ENCODE measurements at regions not wholly inside any gene's neighbourhood (a gene's known extent, or its start where the extent isn't known, plus 50 kb on each side); places are given as distances from the start of the nearest gene placed in this dataset.

DNA sequence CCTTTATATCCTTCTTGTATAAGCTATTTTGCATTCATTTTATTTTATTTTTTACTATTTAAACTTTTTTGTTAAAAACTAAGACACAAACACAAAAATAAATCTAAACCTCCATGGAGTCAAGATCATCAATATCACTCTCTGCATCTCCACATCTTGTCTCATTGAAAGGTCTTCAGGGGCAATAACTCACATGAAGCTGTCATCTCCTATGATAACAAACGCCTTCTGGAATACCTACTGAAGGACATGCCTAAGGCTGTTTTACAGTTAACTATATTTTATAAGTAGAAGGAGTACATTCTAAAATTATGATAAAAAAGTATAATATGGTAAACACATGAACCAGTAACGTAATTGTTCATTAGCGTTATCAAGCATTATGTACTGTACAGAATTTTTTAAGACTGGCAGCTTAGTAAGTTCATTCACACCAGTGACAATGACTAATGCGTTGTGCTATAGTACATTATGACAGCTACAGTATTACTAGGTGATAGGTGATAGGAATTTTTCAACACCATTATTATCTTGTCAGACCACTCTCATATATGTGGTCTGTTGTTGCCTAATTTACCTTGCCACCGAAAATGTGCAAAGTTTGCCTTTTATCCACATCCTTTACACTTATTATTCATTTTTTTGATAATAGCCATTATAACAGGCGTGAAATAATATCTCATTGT, 390.7 kb upstream of the SLITRK1 start:
- TF ChIP-seq POLR2A (IDR thresholded peaks at IDR 0.05) = no peak
- TF ChIP-seq, protein P1, sequence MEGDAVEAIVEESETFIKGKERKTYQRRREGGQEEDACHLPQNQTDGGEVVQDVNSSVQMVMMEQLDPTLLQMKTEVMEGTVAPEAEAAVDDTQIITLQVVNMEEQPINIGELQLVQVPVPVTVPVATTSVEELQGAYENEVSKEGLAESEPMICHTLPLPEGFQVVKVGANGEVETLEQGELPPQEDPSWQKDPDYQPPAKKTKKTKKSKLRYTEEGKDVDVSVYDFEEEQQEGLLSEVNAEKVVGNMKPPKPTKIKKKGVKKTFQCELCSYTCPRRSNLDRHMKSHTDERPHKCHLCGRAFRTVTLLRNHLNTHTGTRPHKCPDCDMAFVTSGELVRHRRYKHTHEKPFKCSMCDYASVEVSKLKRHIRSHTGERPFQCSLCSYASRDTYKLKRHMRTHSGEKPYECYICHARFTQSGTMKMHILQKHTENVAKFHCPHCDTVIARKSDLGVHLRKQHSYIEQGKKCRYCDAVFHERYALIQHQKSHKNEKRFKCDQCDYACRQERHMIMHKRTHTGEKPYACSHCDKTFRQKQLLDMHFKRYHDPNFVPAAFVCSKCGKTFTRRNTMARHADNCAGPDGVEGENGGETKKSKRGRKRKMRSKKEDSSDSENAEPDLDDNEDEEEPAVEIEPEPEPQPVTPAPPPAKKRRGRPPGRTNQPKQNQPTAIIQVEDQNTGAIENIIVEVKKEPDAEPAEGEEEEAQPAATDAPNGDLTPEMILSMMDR (IDR thresholded peaks at IDR 0.05) = no peak

All from esophagus squamous epithelium (tissue), 4 donors.